Mucosa of gallbladder (tissue), 1 donor: ENCODE measurements at regions not wholly inside any gene's neighbourhood (a gene's known extent, or its start where the extent isn't known, plus 50 kb on each side); places are given as distances from the start of the nearest gene placed in this dataset.
"Not testable (repeated sequence)": the region's sequence is repeated elsewhere in the genome, so short reads cannot be mapped to it uniquely, and the experiment has no call there.

Source experiments
- DNase-seq: peaks from one replicate; pipeline ENCODE4 v3.0.0-alpha.2; 2020; ENCODE audit warnings: low spot score
- donor health status: DM: no; HTN: no; CAD: no.

- no peak for DNase-seq
Observed at GRCh38 chr6:164378330-164378729, 931.1 kb downstream of the C6orf118 start.

- no peak for DNase-seq
Observed at GRCh38 chr6:164377348-164377918, 932.0 kb downstream of the C6orf118 start.

GRCh38 chr6:164370773-164371172, 938.6 kb downstream of the C6orf118 start:
- no peak for DNase-seq

GRCh38 chr6:164359441-164359840, 944.9 kb downstream of the QKI start:
- no peak for DNase-seq

GRCh38 chr6:164359036-164359435, 944.5 kb downstream of the QKI start:
- no peak for DNase-seq

GRCh38 chr6:164356814-164357213, 942.3 kb downstream of the QKI start:
- DNase-seq: no peak

GRCh38 chr6:164347455-164347854, 932.9 kb downstream of the QKI start:
- DNase-seq: no peak

GRCh38 chr6:164346631-164347030, 932.1 kb downstream of the QKI start:
- no peak for DNase-seq

GRCh38 chr6:164345806-164346496, 931.4 kb downstream of the QKI start:
- DNase-seq: no peak

GRCh38 chr6:164345327-164345726, 930.8 kb downstream of the QKI start:
- no peak for DNase-seq

GRCh38 chr6:164344801-164345291, 930.3 kb downstream of the QKI start:
- DNase-seq: no peak

GRCh38 chr6:164339442-164339841, 924.9 kb downstream of the QKI start:
- not testable (repeated sequence) for DNase-seq

GRCh38 chr6:164337925-164338397, 923.4 kb downstream of the QKI start:
- no peak for DNase-seq

- no peak for DNase-seq
Observed at GRCh38 chr6:164337024-164337924, 922.8 kb downstream of the QKI start.

GRCh38 chr6:164336455-164336854, 921.9 kb downstream of the QKI start:
- no peak for DNase-seq

- DNase-seq: no peak
Observed at GRCh38 chr6:164331026-164331425, 916.5 kb downstream of the QKI start.

GRCh38 chr6:164325168-164325567, 910.6 kb downstream of the QKI start:
- no peak for DNase-seq

- no peak for DNase-seq
Observed at GRCh38 chr6:164322533-164322932, 908.0 kb downstream of the QKI start.

- DNase-seq: no peak
Observed at GRCh38 chr6:164321297-164321696, 906.8 kb downstream of the QKI start.

- DNase-seq: no peak
Observed at GRCh38 chr6:164315376-164315775, 900.9 kb downstream of the QKI start.

- no peak for DNase-seq
Observed at GRCh38 chr6:164308339-164308738, 893.8 kb downstream of the QKI start.
